Chondrocyte (in vitro differentiated cells): ENCODE measurements at regions not wholly inside any gene's neighbourhood (a gene's known extent, or its start where the extent isn't known, plus 50 kb on each side); places are given as distances from the start of the nearest gene placed in this dataset.
A peak's percentile ranks its signal among the peaks of the same experiment; 100 is the strongest.

Experiments
- DNase-seq: peaks from one replicate; pipeline ENCODE4 v3.0.0; 2021; ENCODE audit warnings: mixed read lengths, low spot score
- H3K27ac Mint-ChIP-seq: one replicate; pipeline ENCODE4 v1.8.0; 2021; ENCODE audit warnings: mild to moderate bottlenecking, moderate library complexity, mixed read lengths; ENCODE audit not compliant: unreplicated experiment
- H3K27me3 Mint-ChIP-seq: 2 replicates; pipeline ENCODE4 v1.8.0; 2021; ENCODE audit warnings: low read depth, mixed read lengths
- H3K36me3 Mint-ChIP-seq: 2 replicates; pipeline ENCODE4 v1.8.0; 2021; ENCODE audit warnings: low read depth, mixed read lengths
- H3K4me1 Mint-ChIP-seq: 2 replicates; pipeline ENCODE4 v1.8.0; 2021; ENCODE audit warnings: low read depth, mild to moderate bottlenecking, mixed read lengths
- H3K4me3 Mint-ChIP-seq: one replicate; pipeline ENCODE4 v1.8.0; 2021; ENCODE audit warnings: mild to moderate bottlenecking, moderate library complexity, mixed read lengths; ENCODE audit not compliant: unreplicated experiment
- H3K9me3 Mint-ChIP-seq: 2 replicates; pipeline ENCODE4 v1.8.0; 2021; ENCODE audit warnings: low read depth, mixed read lengths
- CTCF ChIP-seq: fragments of 200-600 bp; sonication (generic); IDR thresholded peaks from 2 replicates; pipeline ENCODE4 v1.5.0; 2021; ENCODE audit warnings: antibody characterized with exemption, mild to moderate bottlenecking, moderate library complexity

- TF ChIP-seq CTCF = peak; percentile 24
- no peak overlapping the region for H3K27ac Mint-ChIP-seq
- no peaks in the 10 kb centered on the region for H3K9me3 Mint-ChIP-seq
- no peaks in the 10 kb centered on the region for H3K36me3 Mint-ChIP-seq
- no peaks in the 10 kb centered on the region for H3K27me3 Mint-ChIP-seq
- H3K4me1 Mint-ChIP-seq = peaks cover 5% of the 10 kb centered on the region
- no peak overlapping the region for H3K4me3 Mint-ChIP-seq
- peak; percentile 44 for DNase-seq
Measured at GRCh38 chr22:27627444-27627833, 174.1 kb downstream of the MN1 start.

- TF ChIP-seq CTCF = no peak
- Mint-ChIP-seq H3K36me3 (no peaks in the 10 kb centered on the region), H3K27me3 (no peaks in the 10 kb centered on the region), H3K4me3 (no peak overlapping the region), H3K4me1 (peaks cover 5% of the 10 kb centered on the region), H3K27ac (no peak overlapping the region), H3K9me3 (no peaks in the 10 kb centered on the region)
- DNase-seq = no peak
Measured at GRCh38 chr22:27627901-27628300, 173.7 kb downstream of the MN1 start.

- Mint-ChIP-seq H3K4me1 (peaks cover 7% of the 10 kb centered on the region), H3K4me3 (no peak overlapping the region), H3K27me3 (no peaks in the 10 kb centered on the region), H3K36me3 (no peaks in the 10 kb centered on the region), H3K27ac (no peak overlapping the region), H3K9me3 (no peaks in the 10 kb centered on the region)
- DNase-seq = no peak
- TF ChIP-seq CTCF = no peak
Measured at GRCh38 chr22:27628341-27628740, 173.2 kb downstream of the MN1 start.

GRCh38 chr22:27628891-27629631 lies 172.5 kb downstream of the MN1 start:
- no peak overlapping the region for H3K27ac Mint-ChIP-seq
- no peaks in the 10 kb centered on the region for H3K27me3 Mint-ChIP-seq
- no peaks in the 10 kb centered on the region for H3K36me3 Mint-ChIP-seq
- no peaks in the 10 kb centered on the region for H3K9me3 Mint-ChIP-seq
- H3K4me3 Mint-ChIP-seq = no peak overlapping the region
- peaks cover 11% of the 10 kb centered on the region for H3K4me1 Mint-ChIP-seq
- TF ChIP-seq CTCF = no peak
- no peak for DNase-seq

GRCh38 chr22:27629908-27630673 lies 171.5 kb downstream of the MN1 start:
- H3K4me1 Mint-ChIP-seq = peaks cover 8% of the 10 kb centered on the region
- no peaks in the 10 kb centered on the region for H3K9me3 Mint-ChIP-seq
- no peak for TF ChIP-seq CTCF
- no peak overlapping the region for H3K27ac Mint-ChIP-seq
- no peaks in the 10 kb centered on the region for H3K36me3 Mint-ChIP-seq
- no peaks in the 10 kb centered on the region for H3K27me3 Mint-ChIP-seq
- DNase-seq = peak; percentile 79
- no peak overlapping the region for H3K4me3 Mint-ChIP-seq
